Stimulated activated CD4-positive, alpha-beta T cell treated with anti-CD3 and anti-CD28 coated beads, TNF-alpha, amount 100 ng/mL, for 4 hours (primary cell): ENCODE measurements at regions not wholly inside any gene's neighbourhood (a gene's known extent, or its start where the extent isn't known, plus 50 kb on each side); places are given as distances from the start of the nearest gene placed in this dataset.
A peak's percentile ranks its signal among the peaks of the same experiment; 100 is the strongest.

Experiments
- DNase-seq, 3 experiments: peaks; one replicate each; pipeline ENCODE4 v3.0.0-alpha.2; 2020; ENCODE audit warnings: low read depth in 3 of 3

DNA sequence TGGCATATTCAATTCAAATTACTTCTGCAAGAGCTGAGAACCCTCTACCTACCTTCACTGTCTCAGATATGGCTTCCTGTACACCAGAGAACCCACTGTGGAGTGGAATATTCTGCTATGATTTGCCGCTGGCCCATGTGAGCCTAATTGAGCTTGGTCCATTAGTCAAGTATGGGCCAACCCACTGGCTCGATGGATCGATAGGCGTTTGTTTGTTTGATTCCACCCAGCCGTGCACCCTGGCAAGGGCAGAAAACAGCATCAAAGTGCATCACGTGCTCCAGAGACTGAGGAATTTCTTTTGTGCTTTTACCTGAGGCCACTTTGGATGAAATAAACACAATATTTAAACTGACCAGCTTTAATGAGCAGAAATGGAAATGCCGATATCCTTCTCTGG is 426.3 kb downstream of the AACS start:
- DNase-seq = no peak

DNA sequence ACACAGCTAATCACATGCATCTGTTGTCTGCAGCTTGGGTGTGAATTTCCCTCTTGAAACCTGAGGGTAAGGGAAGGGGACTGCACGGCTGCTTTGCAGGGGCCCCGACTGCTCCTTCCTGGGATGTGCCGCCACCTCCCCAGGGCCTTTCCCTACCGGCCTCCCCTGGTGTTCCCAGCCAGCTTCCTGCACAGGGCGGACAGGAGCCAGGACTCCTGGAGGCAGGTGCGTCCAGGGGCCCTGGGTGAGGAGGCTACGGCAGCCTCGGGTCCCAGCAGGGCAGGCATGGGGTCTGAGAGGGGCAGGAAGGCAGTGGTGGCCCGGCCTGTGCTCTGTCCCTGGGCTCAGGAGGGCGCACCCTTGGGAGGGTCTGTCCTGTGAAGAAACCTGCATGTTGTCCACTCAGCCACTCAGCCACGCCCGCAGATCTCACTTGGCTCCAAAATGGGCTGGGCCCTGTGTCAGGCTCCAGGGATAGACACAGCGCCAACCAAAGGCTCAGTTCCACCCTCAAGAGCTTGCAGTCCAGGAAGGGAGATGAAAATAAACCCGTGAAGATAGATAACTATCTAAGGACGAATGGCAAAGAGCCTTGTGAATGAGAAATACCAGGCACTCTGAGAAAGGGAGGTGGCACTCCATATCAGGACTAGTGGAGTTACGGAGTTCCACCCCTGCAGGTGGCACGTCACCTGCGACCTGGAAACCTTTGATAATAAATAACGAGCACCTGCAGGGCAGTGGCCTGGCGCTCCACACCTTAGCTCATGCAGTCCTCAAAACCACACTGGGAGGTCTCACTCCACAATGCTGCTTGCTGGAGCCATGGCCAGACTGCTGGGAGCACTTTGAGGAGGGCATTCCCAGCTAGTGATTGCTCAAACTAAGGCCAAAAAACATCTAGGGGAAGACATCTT is 427.4 kb downstream of the AACS start:
- DNase-seq = no peak

DNA sequence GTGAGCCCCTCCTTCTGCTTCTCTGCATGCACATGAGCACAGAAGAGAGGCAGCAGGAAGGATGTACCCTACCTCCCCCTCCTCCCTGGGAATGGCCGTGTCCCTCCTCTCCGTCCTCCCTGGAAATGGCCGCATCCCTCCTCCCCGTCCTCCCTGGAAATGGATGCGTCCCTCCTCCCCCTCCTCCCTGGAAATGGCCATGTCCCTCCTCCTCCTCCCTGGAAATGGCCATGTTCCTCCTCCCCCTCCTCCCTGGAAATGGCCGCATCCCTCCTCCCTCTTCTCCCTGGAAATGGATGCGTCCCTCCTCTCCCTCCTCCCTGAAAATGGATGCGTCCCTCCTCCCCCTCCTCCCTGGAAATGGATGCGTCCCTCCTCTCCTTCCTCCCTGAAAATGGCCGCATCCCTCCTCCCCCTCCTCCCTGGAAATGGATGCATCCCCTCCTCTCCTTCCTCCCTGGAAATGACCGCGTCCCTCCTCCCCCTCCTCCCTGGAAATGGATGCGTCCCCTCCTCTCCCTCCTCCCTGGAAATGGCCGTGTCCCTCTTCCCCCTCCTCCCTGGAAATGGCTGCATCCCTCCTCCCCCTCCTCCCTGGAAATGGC is 428.6 kb downstream of the AACS start:
- no peak for DNase-seq

DNA sequence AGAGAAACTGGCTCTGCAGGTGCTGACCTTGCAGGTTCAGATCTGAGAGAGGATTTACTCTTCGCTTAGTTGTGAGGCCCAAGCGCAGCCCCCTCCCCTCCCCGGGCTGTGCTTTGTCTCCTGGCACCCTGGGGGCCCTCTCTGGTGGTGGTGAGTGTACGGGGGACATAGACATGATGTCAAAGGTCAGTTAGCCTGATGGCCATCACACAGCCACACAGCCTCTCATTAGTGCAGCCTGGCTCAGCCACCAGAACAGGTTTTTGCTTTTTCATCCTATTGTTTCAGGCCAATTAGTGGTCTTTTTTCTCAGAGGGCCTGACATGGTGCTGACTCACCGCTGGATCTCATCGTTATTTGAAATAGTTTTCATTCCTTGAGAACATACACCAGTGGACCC is 437.9 kb downstream of the AACS start:
- DNase-seq = no peak

DNA sequence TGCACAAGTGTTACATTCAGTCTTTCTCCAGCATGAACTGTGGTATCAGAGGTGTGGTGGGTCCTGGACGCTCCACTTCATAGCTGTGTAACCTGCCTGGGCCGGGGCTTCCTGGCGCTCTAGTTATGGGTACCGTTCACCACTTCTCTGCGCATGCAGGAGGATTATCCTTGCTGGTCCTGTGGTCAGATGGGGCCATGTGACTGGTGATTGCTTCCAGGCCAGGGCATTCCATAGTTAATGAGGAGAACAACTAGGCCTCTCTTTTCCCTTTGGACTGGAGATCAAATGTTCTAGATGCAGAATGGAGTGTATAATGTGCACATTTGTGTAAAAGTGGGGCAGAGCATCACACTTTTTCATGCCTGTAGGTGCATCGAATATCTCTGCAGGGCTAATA is 444.0 kb downstream of the AACS start:
- DNase-seq = no peak

DNA sequence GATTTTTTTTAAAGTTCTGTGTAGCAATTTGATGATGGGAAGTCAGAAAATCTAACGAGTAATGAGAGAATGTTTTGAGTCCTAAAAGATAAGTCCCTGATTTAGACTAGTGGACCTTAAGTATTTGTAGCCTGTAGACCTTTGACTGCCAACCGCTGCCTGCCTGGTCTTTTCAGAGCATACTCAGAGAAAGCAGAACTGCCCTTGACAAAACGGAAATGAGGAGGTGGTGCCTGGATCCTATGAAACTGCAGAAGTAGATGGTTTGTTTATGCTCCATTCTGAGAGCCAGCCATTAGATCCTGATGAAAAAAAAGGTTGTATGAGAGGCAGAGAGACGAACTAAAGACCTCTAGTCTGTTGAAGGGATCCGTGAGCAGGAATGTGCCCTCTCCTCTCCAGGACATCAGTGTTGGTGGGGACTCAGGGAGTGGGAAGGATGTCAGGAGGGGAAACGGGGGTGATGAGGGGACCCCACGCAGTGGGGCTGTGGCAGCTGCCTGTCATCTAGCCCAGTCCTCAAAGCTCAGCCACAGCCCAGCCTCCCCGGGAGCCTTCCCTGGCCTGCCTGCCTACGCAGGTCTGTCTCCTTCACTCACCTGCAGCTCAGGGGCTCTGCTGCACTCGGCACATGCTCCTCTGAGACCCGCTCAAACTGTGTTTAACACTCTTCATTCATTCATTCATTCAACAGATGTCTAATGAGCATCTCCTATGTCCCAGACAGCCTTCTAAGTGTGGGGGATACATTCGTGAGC is 447.5 kb downstream of the AACS start:
- no peak for DNase-seq

DNA sequence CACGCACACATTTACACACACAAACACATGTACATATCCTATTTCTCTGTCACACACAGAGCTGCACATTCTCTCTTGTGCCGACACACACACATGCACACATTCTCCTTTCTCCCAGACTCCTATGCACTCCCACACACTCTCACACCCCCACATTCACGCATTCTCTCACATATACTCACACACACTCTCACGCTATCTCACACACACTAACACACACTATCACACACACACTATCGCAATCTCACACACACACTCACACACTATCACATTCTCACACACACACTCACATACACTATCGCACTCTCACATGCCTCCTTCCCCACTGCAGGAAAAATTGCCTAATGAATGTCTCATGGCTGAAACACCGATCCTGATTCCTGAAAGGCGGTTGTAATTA is 450.7 kb downstream of the AACS start:
- DNase-seq = no peak

DNA sequence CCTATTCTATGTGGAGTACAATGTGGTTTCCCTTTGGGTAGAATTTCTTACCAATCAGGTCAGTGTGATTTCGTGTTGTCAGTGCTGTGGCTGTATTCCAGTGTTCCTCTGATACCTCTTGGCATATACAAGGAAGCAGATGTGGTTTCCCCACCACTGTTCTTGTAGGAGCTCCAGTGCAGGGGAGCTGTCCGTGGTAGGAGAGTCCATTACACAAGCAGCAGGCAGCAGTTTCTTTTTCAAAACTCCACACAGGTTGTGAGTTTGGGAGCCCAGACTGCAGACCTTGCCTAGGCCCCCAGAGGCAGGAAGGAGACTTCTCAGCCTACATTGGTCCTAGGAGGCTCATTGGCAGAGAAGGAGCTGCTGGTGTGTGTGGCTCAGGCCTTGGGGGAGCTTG is 452.8 kb downstream of the AACS start:
- no peak for DNase-seq

DNA sequence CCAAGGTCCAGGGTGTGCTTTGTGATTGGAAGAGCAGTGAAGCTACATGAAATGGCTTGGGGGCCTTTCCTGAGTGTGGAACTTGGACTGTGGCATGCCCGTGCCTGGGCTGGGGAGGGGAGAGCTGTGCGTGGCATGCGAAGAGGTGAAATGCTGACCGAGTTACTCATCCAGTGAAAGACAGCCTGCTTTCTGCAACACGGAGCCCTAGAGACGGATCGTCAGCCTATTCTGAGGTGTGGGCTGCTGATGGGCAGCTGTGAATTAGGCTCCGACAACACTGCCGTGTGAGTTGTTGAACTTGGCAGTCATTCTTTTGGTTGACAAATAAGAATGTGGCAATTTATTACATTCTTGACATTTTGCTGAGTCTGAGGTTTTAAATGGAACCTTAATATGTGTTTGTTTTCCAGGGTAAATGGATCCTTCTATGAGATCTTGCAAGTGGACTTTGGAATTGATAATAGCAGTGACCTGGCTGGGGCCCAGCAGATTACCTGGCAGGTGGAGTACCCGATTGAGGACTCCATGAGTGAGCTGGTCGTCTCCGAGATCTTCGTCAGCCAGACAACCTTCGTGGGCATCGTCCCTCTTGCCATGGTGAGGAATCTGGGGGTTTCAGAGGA is 453.9 kb downstream of the AACS start:
- DNase-seq = no peak

DNA sequence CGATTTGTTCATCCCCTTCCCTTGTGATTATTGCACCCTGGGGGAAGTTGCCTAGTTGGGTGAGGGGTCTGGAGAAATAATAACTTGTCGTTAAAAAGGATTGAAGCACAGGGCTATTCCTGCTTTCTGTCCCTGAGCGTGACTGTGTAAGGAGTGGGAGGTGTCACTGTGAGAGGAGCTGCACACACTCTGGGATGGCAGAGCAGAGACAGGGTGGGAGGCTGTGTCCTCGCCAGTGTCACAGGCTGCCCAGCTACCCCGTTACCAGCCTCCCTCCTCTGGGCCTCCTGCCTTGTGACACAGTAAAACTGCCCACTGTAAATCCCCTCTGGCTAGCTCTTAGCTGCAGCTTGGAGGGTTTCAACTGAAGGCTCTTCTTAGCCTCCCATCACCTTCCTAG is 460.6 kb downstream of the AACS start:
- DNase-seq = no peak

DNA sequence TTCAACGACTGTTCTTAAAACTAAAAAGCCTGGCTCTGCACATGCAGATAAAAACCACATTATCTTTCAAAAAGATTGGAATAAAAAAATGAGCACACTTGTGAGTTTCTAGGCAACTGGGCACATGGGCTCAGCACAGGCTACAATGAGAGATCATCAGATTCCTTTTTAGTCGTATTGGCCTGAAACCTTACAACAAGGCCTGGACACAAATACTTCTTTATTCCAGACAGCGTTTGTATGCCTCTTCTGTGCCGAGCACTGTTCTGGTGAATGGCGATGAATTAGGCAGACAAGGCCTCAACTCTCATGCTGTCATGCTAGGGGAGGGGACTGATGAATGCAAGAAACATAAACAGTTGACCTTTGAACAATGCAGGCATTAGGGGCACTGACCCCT is 463.0 kb downstream of the AACS start:
- no peak for DNase-seq

DNA sequence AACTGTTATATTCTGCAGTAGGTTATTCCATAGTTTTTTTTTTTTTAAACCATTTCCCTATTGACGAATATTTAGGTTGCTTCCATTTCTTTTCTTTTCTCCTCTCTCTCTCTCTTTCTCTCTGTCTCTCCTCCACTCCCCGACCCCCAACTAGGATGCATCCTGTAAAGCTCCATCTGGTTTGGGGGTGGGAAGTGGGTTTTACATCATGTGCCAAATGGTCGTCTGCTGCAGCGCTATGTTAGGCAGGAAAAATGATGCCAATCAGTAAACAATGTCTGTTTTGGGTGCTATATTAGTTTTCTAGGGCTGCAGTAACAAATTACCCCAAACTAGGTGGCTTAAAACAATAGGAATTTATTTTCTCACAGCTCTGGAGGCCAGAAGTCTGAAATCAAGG is 465.0 kb downstream of the AACS start:
- DNase-seq = no peak

DNA sequence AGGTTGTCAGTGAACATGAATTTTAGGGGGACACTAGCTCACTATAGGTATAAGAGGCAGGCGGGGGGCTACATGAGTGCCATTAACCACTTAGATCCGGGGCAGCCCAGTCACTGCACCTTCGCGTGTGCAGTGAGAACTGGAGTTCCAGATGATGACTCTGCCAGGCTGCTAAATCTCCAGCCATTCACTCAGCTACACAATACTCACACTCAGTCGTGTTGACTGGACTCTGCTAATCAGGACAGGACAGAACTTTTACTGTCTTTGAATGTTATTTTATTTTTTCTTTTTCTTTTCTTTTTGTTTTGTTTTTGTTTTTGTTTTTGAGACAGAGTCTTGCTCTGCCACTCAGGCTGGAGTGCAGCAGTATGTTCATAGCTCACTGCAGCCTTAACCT is 465.6 kb downstream of the AACS start:
- no peak for DNase-seq

DNA sequence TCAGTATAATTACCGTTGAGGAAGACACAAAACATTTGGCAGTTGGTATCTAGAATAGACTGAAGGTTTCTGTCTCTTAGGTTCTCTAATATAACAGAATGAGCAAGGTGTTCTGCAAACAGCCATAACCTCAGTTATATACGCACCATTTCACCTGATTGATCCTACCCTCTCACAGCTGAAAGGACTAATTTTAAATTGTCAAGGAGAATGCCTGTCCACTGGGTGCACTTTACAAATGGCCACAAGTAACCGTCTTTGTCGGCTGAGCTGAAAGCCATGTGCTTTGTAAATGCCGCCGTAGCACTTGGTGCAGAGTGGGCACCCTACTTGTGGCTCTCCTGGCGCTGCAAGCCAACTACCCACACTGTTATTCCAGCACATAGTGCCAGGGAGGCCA is 466.3 kb downstream of the AACS start:
- DNase-seq = no peak

DNA sequence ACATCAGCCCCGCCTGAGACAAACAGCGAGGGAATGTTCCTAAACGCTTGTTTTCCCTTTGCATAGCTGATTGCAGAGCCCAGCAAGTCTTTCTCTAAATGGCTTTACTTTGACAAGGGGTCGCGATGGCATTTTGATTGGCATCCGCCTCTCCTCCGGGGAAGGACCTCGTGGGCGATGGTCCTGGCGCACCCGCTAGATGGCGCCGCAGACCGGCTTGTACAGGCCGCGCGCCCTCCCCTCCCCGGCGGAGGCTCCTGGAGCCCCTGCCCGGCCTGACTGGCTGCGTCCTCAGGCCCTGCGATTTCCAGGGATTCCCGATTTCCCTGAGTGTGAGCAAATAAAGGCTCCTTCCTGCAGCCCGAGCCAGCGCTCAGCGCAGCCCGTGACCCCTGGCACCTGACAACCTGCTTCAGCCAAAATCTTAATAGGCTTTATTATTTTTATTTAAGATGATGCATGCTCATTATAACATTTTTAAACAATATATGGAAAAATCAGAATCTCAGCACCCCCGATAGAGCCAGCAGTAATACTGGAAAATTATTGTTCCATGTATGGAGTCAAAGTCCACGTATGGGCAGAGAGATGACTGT is 468.3 kb downstream of the AACS start:
- peak in 1 of 3 experiments; percentile 5 for DNase-seq

DNA sequence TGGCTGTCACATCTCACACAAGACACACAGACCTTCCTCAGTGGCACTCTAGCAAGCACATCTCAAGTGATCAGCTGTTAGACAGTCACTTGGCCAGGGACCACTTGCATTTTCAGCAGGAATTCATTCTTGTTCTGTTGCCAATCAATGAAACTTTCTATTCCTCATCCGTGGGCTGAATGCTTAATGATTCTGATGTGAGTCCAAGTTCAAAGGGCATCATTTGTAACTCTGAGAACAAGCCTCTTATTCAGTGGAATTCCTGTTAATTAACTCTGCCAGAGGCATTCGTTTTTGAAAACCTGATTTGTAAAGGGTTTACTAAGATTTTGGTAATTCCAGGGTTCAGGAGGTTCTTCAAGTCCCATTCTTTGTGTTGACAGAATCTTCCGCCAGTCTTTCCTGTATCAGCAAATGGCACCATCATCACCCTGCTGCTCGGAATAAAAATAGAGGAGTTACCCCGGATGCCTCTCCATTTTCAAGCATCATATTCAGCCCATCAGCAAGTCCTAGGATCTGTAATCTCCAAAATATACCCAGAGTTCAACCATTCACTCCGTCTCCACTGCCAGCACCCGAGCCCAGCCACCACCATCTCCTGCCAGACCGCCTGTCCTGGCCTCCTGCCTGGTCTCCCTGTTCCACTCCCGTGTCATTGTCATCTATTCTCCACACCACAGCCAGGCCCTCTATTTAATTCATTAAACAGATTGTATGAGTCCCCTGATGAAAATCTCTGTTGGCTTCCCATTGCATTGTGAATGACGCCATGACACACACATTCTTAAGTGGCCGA is 473.4 kb downstream of the AACS start:
- no peak for DNase-seq

DNA sequence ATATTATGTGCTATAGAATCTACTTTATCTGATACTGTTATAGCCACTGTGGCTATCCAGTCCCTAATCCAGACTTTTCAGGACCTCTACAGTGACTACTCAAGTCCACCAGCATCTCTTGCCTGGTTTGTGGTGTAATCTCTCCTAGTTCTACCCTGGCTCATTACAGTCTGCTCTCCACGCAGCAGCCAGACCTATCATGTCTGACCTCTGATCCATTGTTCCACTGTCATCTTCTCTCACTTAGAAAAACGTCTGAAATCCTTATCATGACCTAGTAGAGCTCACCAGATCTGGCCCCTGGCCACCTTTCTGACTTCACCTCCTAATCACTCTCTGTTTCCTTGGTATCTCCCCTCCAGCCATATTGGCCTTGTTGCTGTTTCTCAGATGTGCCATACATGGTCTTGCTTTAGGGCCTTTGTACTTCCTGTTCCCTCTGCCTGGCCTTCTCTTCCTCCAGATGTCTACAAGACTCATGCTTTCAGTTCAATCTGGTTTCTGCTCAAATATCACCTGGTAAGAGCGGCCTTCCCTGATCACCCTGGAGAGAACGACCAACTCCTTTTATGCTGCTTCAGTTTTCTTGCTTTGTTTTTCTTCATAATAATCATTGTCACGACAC is 475.5 kb downstream of the AACS start:
- no peak for DNase-seq

DNA sequence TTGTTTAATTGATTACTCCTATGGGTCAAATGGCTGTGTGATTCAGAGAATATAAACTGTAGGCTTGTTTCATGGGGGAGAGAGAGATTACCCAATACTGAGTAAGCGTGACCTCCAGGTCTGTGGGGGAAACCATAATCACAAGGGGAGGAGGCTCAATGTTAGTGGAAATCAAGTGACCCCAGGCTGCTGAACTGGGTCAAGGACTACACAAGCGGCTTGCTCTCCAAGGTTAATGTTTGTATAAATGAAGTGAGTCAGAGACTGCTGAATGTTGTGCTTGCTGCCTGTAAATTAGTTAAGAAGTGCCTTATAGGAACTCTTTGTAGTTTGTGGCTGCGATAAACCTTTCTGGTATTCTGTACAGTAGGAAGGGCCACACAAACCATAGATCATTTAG is 479.7 kb downstream of the AACS start:
- DNase-seq = no peak

DNA sequence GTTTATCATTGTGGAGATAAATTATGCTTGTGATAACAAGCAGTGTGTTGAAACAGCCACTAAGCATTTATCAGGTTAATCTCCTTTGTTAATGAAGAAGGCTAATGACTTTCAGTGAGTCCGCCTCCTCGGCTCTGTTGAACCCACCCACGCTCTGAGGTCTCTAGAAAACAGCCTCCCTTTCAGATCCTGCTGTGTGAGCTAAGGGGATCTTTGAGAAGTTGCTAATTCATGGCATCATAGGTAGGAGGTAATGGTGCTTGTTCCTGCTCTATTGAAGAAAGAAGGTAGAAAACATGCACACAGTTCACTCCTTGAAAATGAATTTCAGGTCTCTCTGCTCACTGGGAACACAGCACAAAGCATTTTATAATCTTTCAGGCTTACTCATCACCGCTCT is 483.9 kb downstream of the AACS start:
- no peak for DNase-seq

DNA sequence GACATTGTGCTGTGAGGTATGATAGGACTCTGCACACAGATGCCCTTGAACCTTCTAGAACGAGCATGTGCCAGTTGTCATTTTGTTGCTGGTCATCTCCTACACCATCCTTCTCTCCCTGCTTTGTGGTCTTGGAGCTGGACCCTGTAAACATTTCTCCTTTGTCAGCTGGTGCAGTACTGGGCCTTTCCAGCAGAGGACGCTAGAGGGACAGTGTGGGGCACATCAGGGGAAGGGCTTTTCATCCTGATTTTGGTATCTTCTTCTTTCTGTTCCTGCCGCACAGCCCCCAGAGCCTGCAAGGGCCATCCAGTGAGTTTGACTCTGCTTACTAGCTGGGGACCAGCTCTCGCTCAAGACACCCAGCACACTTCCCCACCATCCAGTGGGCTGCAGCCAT is 484.6 kb downstream of the AACS start:
- DNase-seq = no peak

DNA sequence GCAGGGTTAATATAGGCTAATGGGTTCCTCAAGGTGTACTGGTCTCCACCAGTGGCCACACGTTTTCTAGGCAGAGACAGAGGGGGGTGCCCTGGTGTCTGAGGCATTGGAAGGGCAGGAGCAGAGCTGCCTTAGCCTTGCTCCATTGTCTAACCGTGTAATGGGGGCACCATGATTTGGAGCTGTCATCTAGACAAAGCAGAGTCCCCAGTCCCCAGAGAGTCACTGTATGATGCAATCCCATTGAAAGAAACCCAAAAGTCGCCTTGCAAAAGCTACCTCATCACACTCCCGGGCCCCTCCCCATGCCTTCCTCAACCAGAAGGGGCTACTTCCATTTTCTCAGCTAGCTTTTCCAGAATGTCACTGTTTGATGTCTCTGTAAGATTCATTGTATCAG is 487.1 kb downstream of the AACS start:
- DNase-seq = no peak
